ENCODE measurements at regions not wholly inside any gene's neighbourhood (a gene's known extent, or its start where the extent isn't known, plus 50 kb on each side); places are given as distances from the start of the nearest gene placed in this dataset.
"Not testable (repeated sequence)": the region's sequence is repeated elsewhere in the genome, so short reads cannot be mapped to it uniquely, and the experiment has no call there.

- DNase-seq = not testable (repeated sequence)
Measured at GRCh38 chr5:119299242-119299614, 56.6 kb upstream of the TNFAIP8 start.

GRCh38 chr5:119299615-119300310 lies 56.1 kb upstream of the TNFAIP8 start:
- peak; percentile 96 for DNase-seq

GRCh38 chr5:119300311-119300670 lies 55.5 kb upstream of the TNFAIP8 start:
- no peak for DNase-seq

- DNase-seq = no peak
Measured at GRCh38 chr5:119301210-119301609, 54.6 kb upstream of the TNFAIP8 start.

- no peak for DNase-seq
Measured at GRCh38 chr5:119301906-119302305, 53.9 kb upstream of the TNFAIP8 start.

- no peak for DNase-seq
Measured at GRCh38 chr5:119302449-119302848, 53.4 kb upstream of the TNFAIP8 start.

GRCh38 chr5:119302916-119303897 lies 52.6 kb upstream of the TNFAIP8 start:
- DNase-seq = no peak

- no peak for DNase-seq
Measured at GRCh38 chr5:119304439-119305211, 51.2 kb upstream of the TNFAIP8 start.
